ENCODE measurements at regions not wholly inside any gene's neighbourhood (a gene's known extent, or its start where the extent isn't known, plus 50 kb on each side); places are given as distances from the start of the nearest gene placed in this dataset.

DNA sequence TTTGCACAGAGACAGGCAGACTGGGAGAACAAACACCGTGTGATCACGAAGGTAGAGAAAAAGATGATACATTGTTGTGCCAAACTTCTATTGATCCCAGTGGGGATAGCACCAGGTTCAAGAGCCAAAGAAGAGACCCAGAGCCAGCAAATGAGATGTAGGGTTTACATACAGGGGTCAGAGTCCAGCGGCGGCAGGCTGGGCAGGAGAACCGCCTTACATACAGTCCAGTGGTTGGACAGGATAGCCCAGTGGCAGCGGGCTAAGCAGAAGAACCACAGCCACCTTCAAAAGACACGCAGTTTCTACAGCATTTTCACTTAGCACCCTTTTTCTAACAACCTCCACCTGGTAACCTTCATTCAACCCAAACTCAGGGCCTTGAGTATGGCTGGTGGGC, 932.8 kb downstream of the SLC4A3 start:
- Histone ChIP-seq H3K4me3 (ENCODE audit: low read depth, low read length, poor library complexity, severe bottlenecking) (no peak overlapping the region), H3K79me2 (ENCODE audit: insufficient read depth, low read length) (no peaks in the 10 kb centered on the region), H3K27ac (ENCODE audit: low read depth, low read length, poor library complexity, severe bottlenecking) (no peak overlapping the region), H3K4me2 (ENCODE audit: low read length) (no peak overlapping the region), H3K9me2 (ENCODE audit: low read depth, low read length) (no peaks in the 10 kb centered on the region), H3K4me1 (ENCODE audit: insufficient read depth, low read length, severe bottlenecking) (no peaks in the 10 kb centered on the region), H3F3A (ENCODE audit: insufficient read depth, low read length) (no peaks in the 10 kb centered on the region), H3K27me3 (ENCODE audit: insufficient read depth, low read length) (no peaks in the 10 kb centered on the region), H3K9ac (ENCODE audit: low read length) (no peak overlapping the region), H3K9me3 (ENCODE audit: low read length) (no peaks in the 10 kb centered on the region), H4K20me1 (ENCODE audit: insufficient read depth, low read length) (no peaks in the 10 kb centered on the region), H2AFZ (ENCODE audit: low read length) (no peak overlapping the region), H3K36me3 (ENCODE audit: insufficient read depth, low read length) (no peaks in the 10 kb centered on the region)
- TF ChIP-seq, protein P1, sequence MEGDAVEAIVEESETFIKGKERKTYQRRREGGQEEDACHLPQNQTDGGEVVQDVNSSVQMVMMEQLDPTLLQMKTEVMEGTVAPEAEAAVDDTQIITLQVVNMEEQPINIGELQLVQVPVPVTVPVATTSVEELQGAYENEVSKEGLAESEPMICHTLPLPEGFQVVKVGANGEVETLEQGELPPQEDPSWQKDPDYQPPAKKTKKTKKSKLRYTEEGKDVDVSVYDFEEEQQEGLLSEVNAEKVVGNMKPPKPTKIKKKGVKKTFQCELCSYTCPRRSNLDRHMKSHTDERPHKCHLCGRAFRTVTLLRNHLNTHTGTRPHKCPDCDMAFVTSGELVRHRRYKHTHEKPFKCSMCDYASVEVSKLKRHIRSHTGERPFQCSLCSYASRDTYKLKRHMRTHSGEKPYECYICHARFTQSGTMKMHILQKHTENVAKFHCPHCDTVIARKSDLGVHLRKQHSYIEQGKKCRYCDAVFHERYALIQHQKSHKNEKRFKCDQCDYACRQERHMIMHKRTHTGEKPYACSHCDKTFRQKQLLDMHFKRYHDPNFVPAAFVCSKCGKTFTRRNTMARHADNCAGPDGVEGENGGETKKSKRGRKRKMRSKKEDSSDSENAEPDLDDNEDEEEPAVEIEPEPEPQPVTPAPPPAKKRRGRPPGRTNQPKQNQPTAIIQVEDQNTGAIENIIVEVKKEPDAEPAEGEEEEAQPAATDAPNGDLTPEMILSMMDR (IDR thresholded peaks at IDR 0.05; ENCODE audit: low read length), result no peak
- TF ChIP-seq EZH2 (IDR thresholded peaks at IDR 0.05; ENCODE audit: borderline replicate concordance, low read length), result no peak

DNA sequence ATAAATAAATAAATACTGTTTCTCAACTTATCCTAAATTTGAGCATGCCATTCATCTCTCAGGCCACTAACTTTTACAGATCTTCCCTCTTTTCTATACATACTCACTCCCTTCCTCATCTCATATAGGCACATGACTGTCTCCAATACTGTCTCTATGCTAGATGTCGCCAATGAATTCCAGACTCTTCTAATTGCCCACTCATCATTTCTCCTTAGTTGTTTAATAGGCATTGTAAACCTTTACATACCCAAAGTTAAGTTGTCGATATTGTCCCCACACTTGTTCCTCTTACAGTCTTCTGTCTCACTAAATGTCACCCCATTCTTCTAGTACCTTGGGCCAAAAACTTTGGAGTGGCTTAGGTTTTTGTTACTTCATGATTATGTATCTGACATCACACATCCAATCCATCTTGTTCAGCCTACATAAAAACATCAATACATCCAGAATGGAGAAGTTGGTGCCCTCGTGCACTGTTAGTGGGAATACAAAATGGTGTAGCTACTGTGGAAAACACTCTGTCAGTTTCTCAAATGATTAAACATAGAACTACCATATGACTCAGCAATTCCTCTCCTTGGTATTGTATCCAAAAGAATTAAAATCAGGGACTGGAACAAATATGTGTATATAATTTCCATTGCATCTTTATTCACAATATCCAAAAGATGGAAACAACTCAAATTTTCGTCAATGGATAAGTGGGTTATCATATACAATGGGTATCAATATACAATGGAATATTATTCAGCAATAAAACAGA, 935.1 kb downstream of the SLC4A3 start:
- H3K79me2 ChIP-seq (ENCODE audit: insufficient read depth, low read length), result no peaks in the 10 kb centered on the region
- H3K9me3 ChIP-seq (ENCODE audit: low read length), result no peaks in the 10 kb centered on the region
- H3K4me2 ChIP-seq (ENCODE audit: low read length), result no peak overlapping the region
- no peak for TF ChIP-seq EZH2 (IDR thresholded peaks at IDR 0.05; ENCODE audit: borderline replicate concordance, low read length)
- TF ChIP-seq, protein P1 (IDR thresholded peaks at IDR 0.05; ENCODE audit: low read length), result no peak
- no peak overlapping the region for H3K9ac ChIP-seq (ENCODE audit: low read length)
- no peak overlapping the region for H3K27ac ChIP-seq (ENCODE audit: low read depth, low read length, poor library complexity, severe bottlenecking)
- H4K20me1 ChIP-seq (ENCODE audit: insufficient read depth, low read length), result no peaks in the 10 kb centered on the region
- no peaks in the 10 kb centered on the region for H3K9me2 ChIP-seq (ENCODE audit: low read depth, low read length)
- no peaks in the 10 kb centered on the region for H3K4me1 ChIP-seq (ENCODE audit: insufficient read depth, low read length, severe bottlenecking)
- H2AFZ ChIP-seq (ENCODE audit: low read length), result no peak overlapping the region
- no peaks in the 10 kb centered on the region for H3K27me3 ChIP-seq (ENCODE audit: insufficient read depth, low read length)
- H3K4me3 ChIP-seq (ENCODE audit: low read depth, low read length, poor library complexity, severe bottlenecking), result no peak overlapping the region
- no peaks in the 10 kb centered on the region for H3K36me3 ChIP-seq (ENCODE audit: insufficient read depth, low read length)
- no peaks in the 10 kb centered on the region for H3F3A ChIP-seq (ENCODE audit: insufficient read depth, low read length)

DNA sequence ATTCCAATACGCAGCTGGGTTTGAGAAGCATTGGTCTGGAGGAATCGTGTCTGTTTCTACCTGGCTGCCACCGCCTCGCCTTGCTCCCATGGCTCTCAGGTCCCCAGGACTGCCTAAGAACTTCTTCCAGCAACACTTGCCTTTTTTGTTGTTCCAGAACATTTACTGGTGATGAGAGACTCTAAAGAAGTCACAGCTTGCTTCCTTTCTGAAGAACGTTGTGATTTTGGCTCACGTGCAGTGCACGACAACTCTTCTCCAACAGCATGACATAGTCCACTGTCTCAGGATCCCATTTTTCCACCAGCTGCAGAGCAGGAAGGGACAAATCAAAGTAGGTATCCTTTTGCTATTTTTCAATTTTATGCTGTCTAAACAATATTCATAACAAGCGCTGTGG, 940.9 kb downstream of the SLC4A3 start:
- H3K4me2 ChIP-seq (ENCODE audit: low read length), result no peak overlapping the region
- H3K36me3 ChIP-seq (ENCODE audit: insufficient read depth, low read length), result no peaks in the 10 kb centered on the region
- no peak overlapping the region for H3K4me3 ChIP-seq (ENCODE audit: low read depth, low read length, poor library complexity, severe bottlenecking)
- no peaks in the 10 kb centered on the region for H3K9me3 ChIP-seq (ENCODE audit: low read length)
- no peak overlapping the region for H3K27ac ChIP-seq (ENCODE audit: low read depth, low read length, poor library complexity, severe bottlenecking)
- no peaks in the 10 kb centered on the region for H3K79me2 ChIP-seq (ENCODE audit: insufficient read depth, low read length)
- H4K20me1 ChIP-seq (ENCODE audit: insufficient read depth, low read length), result no peaks in the 10 kb centered on the region
- H3K4me1 ChIP-seq (ENCODE audit: insufficient read depth, low read length, severe bottlenecking), result no peaks in the 10 kb centered on the region
- TF ChIP-seq, protein P1 (IDR thresholded peaks at IDR 0.05; ENCODE audit: low read length), result no peak
- TF ChIP-seq EZH2 (IDR thresholded peaks at IDR 0.05; ENCODE audit: borderline replicate concordance, low read length), result no peak
- H3K9ac ChIP-seq (ENCODE audit: low read length), result no peak overlapping the region
- no peaks in the 10 kb centered on the region for H3K9me2 ChIP-seq (ENCODE audit: low read depth, low read length)
- H3F3A ChIP-seq (ENCODE audit: insufficient read depth, low read length), result no peaks in the 10 kb centered on the region
- H3K27me3 ChIP-seq (ENCODE audit: insufficient read depth, low read length), result no peaks in the 10 kb centered on the region
- no peak overlapping the region for H2AFZ ChIP-seq (ENCODE audit: low read length)

All from OCI-LY1 (cell line).